ENCODE measurements at regions not wholly inside any gene's neighbourhood (a gene's known extent, or its start where the extent isn't known, plus 50 kb on each side); places are given as distances from the start of the nearest gene placed in this dataset.

- TF ChIP-seq EZH2 (IDR thresholded peaks at IDR 0.05; ENCODE audit: borderline replicate concordance, insufficient read depth, low read depth, low read length, poor library complexity, severe bottlenecking) = no peak
- TF ChIP-seq, protein P1, sequence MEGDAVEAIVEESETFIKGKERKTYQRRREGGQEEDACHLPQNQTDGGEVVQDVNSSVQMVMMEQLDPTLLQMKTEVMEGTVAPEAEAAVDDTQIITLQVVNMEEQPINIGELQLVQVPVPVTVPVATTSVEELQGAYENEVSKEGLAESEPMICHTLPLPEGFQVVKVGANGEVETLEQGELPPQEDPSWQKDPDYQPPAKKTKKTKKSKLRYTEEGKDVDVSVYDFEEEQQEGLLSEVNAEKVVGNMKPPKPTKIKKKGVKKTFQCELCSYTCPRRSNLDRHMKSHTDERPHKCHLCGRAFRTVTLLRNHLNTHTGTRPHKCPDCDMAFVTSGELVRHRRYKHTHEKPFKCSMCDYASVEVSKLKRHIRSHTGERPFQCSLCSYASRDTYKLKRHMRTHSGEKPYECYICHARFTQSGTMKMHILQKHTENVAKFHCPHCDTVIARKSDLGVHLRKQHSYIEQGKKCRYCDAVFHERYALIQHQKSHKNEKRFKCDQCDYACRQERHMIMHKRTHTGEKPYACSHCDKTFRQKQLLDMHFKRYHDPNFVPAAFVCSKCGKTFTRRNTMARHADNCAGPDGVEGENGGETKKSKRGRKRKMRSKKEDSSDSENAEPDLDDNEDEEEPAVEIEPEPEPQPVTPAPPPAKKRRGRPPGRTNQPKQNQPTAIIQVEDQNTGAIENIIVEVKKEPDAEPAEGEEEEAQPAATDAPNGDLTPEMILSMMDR (IDR thresholded peaks at IDR 0.05) = no peak
- no peaks in the 10 kb centered on the region for H3K36me3 ChIP-seq (replicated peaks in 1 of 2; ENCODE audit: control extremely low read depth in 1 of 2, control insufficient read depth in 1 of 2, extremely low read depth in 1 of 2, insufficient read depth in 2 of 2, low read length in 1 of 2)
- H3K27ac ChIP-seq (ENCODE audit: low read length in 2 of 2) = no peak overlapping the region
- H3K79me2 ChIP-seq (ENCODE audit: control insufficient read depth, insufficient read depth, low read length) = no peaks in the 10 kb centered on the region
- no peaks in the 10 kb centered on the region for H4K20me1 ChIP-seq (ENCODE audit: control insufficient read depth, insufficient read depth, low read length, poor library complexity, severe bottlenecking)
- no peak overlapping the region for H3K4me3 ChIP-seq (ENCODE audit: control extremely low read depth in 1 of 5, extremely low read depth in 1 of 5, insufficient read depth in 1 of 5, low read depth in 2 of 5, low read length in 4 of 5)
- intact Hi-C loops (cut with micrococcal nuclease) = no loop called here
- H2AFZ ChIP-seq (ENCODE audit: insufficient read depth, low read depth, low read length, poor library complexity, severe bottlenecking) = no peak overlapping the region
- ChIA-PET POLR2A (no interaction called here), CTCF (no interaction called here)
- Mint-ChIP-seq H3K4me1 (no peaks in the 10 kb centered on the region), H3K4me3 (no peak overlapping the region), H3K27me3 (no peaks in the 10 kb centered on the region), H3K27ac (no peak overlapping the region), H3K9me3 (ENCODE audit: insufficient read depth) (no peaks in the 10 kb centered on the region)
- H3K9ac ChIP-seq (ENCODE audit: low read length) = no peak overlapping the region
- no peaks in the 10 kb centered on the region for H3K9me3 ChIP-seq (ENCODE audit: control extremely low read depth in 1 of 3, control insufficient read depth in 2 of 3, insufficient read depth in 1 of 3, low read length in 2 of 3)
- no peak overlapping the region for H3K4me2 ChIP-seq (replicated peaks; ENCODE audit: low read depth, low read length, poor library complexity, severe bottlenecking)
- no peaks in the 10 kb centered on the region for H3K27me3 ChIP-seq (replicated peaks in 1 of 4; ENCODE audit: control extremely low read depth in 1 of 4, control insufficient read depth in 3 of 4, insufficient read depth in 4 of 4, low read length in 3 of 4)
- WGBS (ENCODE audit: insufficient coverage) = 90% methylated on average over 4 of the region's 4 CpGs
- H3K4me1 ChIP-seq (ENCODE audit: control insufficient read depth in 2 of 2, insufficient read depth in 2 of 2, low read length in 2 of 2) = no peaks in the 10 kb centered on the region
- ATAC-seq (ENCODE audit: low read depth) = no peak
- no peak for DNase-seq
Measured at GRCh38 chr13:108477376-108477775, 152.0 kb upstream of the MYO16 start.

GRCh38 chr13:108478179-108478578 lies 151.2 kb upstream of the MYO16 start:
- DNase-seq = no peak
- H3K27me3 Mint-ChIP-seq = no peaks in the 10 kb centered on the region
- TF ChIP-seq, protein P1 (IDR thresholded peaks at IDR 0.05) = no peak
- no peak for TF ChIP-seq EZH2 (IDR thresholded peaks at IDR 0.05; ENCODE audit: borderline replicate concordance, insufficient read depth, low read depth, low read length, poor library complexity, severe bottlenecking)
- H3K36me3 ChIP-seq (replicated peaks in 1 of 2; ENCODE audit: control extremely low read depth in 1 of 2, control insufficient read depth in 1 of 2, extremely low read depth in 1 of 2, insufficient read depth in 2 of 2, low read length in 1 of 2) = no peaks in the 10 kb centered on the region
- H2AFZ ChIP-seq (ENCODE audit: insufficient read depth, low read depth, low read length, poor library complexity, severe bottlenecking) = no peak overlapping the region
- WGBS (ENCODE audit: insufficient coverage) = no CpG with 5 or more reads among the region's 1 CpG
- no peaks in the 10 kb centered on the region for H4K20me1 ChIP-seq (ENCODE audit: control insufficient read depth, insufficient read depth, low read length, poor library complexity, severe bottlenecking)
- POLR2A ChIA-PET = no interaction called here
- H3K4me2 ChIP-seq (replicated peaks; ENCODE audit: low read depth, low read length, poor library complexity, severe bottlenecking) = no peak overlapping the region
- H3K4me1 ChIP-seq (ENCODE audit: control insufficient read depth in 2 of 2, insufficient read depth in 2 of 2, low read length in 2 of 2) = no peaks in the 10 kb centered on the region
- no peaks in the 10 kb centered on the region for H3K9me3 Mint-ChIP-seq (ENCODE audit: insufficient read depth)
- H3K9me3 ChIP-seq (ENCODE audit: control extremely low read depth in 1 of 3, control insufficient read depth in 2 of 3, insufficient read depth in 1 of 3, low read length in 2 of 3) = no peaks in the 10 kb centered on the region
- H3K27ac ChIP-seq (ENCODE audit: low read length in 2 of 2) = no peak overlapping the region
- H3K4me1 Mint-ChIP-seq = no peaks in the 10 kb centered on the region
- H3K9ac ChIP-seq (ENCODE audit: low read length) = no peak overlapping the region
- no peak overlapping the region for H3K4me3 ChIP-seq (ENCODE audit: control extremely low read depth in 1 of 5, extremely low read depth in 1 of 5, insufficient read depth in 1 of 5, low read depth in 2 of 5, low read length in 4 of 5)
- CTCF ChIA-PET = no interaction called here
- no peaks in the 10 kb centered on the region for H3K27me3 ChIP-seq (replicated peaks in 1 of 4; ENCODE audit: control extremely low read depth in 1 of 4, control insufficient read depth in 3 of 4, insufficient read depth in 4 of 4, low read length in 3 of 4)
- no peak overlapping the region for H3K27ac Mint-ChIP-seq
- intact Hi-C loops (cut with micrococcal nuclease) = no loop called here
- no peak overlapping the region for H3K4me3 Mint-ChIP-seq
- no peak for ATAC-seq (ENCODE audit: low read depth)
- no peaks in the 10 kb centered on the region for H3K79me2 ChIP-seq (ENCODE audit: control insufficient read depth, insufficient read depth, low read length)
